Skin epidermis (tissue), 12 donors: ENCODE measurements at regions not wholly inside any gene's neighbourhood (a gene's known extent, or its start where the extent isn't known, plus 50 kb on each side); places are given as distances from the start of the nearest gene placed in this dataset.
A peak's percentile ranks its signal among the peaks of the same experiment; 100 is the strongest.
"Not testable (repeated sequence)": the region's sequence is repeated elsewhere in the genome, so short reads cannot be mapped to it uniquely, and the experiment has no call there.

Experiments
- H3K27ac ChIP-seq, 21 experiments: fragments of 200-600 bp; sonication (generic) in 11 of 21; one replicate each; pipeline ENCODE4 v1.5.0; 2020; ENCODE audit warnings: mild to moderate bottlenecking in 3 of 21, inconsistent platforms in 2 of 21, moderate library complexity in 2 of 21
- H3K4me3 ChIP-seq, 7 experiments: fragments of 200-600 bp; sonication (generic) in 2 of 7; one replicate each; pipeline ENCODE4 v1.5.0; 2020; ENCODE audit warnings: inconsistent platforms in 2 of 7, mild to moderate bottlenecking in 2 of 7, moderate library complexity in 1 of 7

DNA sequence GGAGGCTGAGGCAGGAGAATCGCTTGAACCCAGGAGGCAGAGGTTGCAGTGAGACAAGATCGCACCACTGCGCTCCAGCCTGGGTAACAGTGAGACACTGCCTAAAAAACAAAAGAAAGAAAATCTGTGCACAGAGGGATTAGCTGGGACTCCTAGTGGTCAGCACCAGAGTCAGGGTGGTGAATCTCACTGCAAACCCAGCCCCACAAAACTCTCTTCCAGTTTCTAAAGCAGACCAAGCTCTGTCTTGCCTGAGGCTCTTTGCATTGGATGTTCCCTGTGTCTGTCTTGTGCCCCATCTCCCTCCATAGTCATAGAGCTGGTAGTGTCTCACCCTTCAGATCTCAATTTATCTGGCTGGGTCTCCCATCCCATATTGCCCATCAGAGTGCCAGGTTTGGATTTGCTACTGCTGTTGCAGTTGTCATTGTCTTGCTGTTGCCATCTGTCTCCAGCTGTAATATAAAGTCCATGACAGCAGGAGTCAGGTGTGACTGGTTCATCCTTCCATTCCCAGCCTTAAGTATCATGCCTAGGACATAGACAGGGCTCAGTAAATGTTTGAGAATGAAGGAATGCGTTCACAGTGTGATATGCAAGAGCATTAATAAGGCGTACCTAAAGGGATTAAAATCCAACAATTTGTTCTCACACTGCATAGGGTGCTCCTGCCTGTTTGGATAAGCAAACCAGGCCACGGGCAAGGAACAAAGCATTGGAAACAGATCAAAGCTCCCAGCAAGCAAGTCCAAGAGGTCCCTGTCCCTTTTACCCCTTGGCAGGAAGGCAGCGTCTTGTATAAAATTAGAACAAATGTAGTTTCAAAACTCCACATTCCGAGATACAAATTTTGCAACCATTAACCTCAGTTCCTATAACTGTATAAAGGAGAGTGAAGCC lies 614.6 kb upstream of the CDH5 start:
- no peak overlapping the region for H3K27ac ChIP-seq
- no peak overlapping the region for H3K4me3 ChIP-seq

DNA sequence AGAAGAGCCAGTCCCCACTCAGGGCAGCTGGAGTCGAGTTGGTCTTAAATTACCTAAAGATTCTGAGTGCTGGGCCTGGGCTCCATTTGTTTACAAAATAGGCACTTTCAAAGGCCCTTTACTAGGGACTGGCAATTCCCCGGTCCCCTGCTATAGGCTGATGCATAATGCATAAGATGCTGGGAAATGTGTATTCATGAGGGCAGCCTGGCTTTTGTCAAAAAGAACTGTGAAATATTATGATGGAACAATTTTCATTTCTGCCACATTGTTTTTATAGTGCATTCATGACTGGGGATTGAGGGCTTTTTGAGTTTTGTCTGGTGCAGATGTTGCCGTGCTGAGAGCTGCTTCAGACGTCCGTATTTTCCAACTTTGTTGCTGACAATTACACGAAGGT lies 617.0 kb upstream of the CDH5 start:
- Histone ChIP-seq H3K4me3 (no peak overlapping the region), H3K27ac (no peak overlapping the region)

DNA sequence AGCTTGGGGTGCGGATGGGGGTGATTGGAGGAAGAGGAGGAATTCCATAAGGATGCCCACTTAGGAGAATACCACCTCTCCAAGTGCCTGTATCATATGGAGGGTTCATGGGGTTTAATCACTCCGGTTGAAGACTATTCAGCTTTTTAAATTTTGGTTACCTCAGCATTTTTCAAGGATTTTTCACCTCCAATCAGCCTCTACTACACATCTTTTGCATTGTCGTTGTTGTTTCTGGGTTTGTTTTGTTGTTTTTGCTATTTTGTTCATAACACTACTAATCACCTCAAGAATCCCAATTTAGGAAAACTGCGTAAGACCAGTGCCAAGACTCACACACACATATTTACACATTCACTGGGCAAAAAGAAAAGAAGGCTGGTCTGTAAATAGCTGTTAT lies 619.5 kb upstream of the CDH5 start:
- Histone ChIP-seq H3K27ac (no peak overlapping the region), H3K4me3 (no peak overlapping the region)

DNA sequence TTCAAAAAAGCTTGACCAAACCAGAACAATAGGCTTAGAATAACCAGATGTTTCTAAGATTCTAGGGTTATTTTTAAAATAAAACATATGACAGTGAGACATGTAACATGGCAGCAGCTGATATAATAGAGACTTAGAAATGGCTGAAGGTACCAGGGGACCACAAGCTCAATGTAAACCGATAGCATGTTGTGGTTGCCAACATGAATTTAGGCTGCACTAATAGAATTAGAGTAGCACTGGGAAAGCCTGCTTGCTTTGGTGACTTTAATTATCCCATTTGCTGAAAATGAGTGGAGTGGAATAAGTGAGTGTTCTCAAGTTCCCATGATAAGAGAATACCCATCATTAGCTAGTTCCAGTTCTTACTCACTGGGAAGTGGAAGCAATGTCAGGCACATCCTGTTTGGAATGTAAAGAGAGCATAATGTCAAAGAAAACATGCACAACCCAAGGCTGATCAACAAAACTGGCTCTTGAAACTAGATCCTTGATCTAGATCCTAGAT lies 621.2 kb upstream of the CDH5 start:
- no peak overlapping the region for H3K27ac ChIP-seq

DNA sequence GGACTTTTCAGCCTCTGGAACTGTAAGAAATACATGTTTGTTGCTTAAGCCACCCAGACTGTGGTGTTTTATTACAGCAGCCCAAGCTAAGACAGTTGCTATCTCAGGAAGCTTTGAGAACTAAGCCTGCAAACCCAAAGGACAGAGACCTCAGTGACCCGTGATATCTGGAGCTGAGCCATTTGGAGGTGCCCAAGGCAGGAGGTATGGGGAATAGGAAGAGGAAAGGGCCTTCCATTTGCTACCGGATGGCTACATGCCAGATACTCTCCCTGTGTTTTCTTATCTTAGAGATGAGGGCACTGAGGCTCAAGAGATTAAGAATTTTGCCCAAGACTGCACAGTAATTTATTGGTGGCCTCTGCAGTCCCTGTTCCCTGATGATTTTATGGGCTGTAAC lies 622.1 kb upstream of the CDH5 start:
- Histone ChIP-seq H3K27ac (no peak overlapping the region), H3K4me3 (no peak overlapping the region)

More for the DNA sequence above, 621.2 kb upstream of the CDH5 start:
- no peak overlapping the region for H3K4me3 ChIP-seq

DNA sequence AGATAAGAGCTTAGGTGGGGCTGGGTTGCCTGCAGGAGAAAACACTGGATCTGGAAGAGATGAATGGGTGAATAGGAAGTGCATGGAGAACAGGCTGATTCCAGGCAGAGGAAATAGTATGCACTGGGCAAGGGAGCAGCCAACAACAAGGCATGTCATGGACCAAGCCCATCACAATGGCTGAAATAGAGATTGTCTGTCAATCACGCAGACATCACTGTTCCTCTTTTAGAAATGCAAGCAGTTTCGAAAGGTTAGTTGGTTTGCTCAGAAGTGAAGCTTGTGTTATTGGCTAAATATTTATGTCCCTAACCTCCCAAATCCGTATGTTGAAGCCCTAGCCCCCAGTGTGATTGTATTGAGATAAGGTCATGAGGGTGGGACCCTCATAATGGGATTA lies 621.7 kb upstream of the CDH11 start:
- Histone ChIP-seq H3K27ac (no peak overlapping the region), H3K4me3 (no peak overlapping the region)

DNA sequence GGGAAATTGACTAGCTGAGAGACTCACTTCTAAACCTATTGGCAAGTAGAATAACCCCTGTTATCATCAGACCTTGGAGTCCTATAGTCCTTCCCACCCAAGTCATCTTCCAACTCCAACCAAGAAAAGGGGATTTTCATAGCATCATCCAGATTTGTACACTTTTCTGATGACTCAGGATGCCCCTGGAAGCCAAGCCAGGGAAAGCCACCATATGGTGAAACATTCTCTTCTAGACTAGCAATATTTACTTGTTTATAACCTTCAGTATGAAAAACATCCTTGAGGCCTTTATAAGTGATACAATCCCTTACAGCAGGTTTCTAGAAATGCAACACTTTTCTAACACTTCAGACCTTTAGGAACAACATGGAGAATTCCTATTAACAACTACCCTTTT lies 618.8 kb upstream of the CDH11 start:
- Histone ChIP-seq H3K4me3 (no peak overlapping the region), H3K27ac (no peak overlapping the region)

DNA sequence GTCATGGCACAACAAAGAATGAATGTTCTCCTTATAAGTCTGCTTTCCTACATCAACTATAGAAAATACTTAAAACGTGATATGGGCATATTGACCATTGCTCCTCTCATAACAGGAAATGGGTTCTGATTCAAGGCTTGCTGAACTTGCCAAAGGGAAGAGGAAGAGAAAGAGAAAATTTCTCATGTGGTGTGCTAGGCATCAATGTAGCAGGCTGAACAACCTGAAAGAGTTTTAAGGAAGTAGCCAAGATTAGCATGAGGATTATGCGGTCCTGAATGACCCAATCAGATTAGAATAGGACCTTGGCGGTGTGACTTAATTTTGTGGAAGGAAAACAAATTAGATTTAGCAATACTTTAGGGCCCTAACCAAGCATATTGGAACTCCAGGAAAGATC lies 617.7 kb upstream of the CDH11 start:
- no peak overlapping the region for H3K27ac ChIP-seq

DNA sequence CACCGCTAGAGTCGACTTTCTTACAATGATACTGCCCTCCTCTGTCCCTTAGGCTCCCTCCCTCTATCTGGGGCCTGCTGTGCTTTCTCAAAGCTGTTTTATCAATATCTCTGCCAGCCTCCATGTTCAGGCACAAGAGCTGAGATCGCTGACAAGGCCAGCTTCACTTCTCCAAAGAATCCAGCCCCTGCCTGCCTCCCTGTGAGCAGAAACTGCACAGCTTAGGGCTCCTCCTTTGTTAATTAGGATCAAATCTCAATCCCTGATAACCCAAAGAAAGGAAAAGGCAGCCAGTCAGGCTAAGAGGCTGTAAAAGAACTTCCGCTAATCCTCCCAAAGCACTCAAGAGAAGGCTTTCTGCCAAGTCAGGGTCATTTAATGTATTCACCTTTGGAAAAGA lies 616.0 kb upstream of the CDH11 start:
- Histone ChIP-seq H3K4me3 (no peak overlapping the region), H3K27ac (no peak overlapping the region)

More for the DNA sequence above, 617.7 kb upstream of the CDH11 start:
- no peak overlapping the region for H3K4me3 ChIP-seq

DNA sequence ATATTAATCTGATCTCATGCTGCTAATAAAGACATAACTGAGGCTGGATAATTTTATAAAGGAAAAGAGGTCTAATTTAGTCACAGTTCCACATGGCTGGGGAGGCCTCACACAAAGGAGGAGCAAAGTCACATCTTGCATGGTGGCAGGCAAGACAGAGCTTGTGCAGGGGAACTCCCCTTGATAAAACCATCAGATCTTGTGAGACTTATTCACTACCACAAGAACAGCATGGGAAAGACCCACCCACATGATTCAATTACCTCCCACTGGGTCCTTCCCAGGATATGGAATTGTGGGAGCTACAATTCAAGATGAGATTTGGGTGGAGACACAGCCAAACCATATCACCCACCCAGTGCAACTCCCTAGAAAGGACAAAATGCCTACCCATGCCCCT lies 613.8 kb upstream of the CDH11 start:
- not testable (repeated sequence) for H3K27ac ChIP-seq, H3K4me3 ChIP-seq

DNA sequence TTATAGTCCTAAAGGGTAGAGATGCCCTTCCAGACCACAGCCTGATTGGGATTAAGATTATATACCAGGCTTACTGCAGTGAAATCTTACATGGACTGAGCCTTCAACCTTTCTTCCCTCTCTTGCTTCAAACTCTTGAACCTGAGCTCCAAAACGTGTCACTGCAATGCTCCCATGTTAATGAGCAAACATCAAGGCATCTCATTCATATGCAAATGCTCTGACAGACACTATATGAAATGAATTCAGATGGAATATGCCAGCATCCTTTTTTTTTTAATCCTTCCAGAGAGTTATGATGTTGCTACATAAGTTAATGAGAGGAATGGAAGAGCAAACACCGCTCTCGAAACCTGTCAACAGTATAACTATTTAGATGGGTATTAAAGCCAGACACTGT lies 611.9 kb upstream of the CDH11 start:
- H3K27ac ChIP-seq, result peak overlapping the region in 1 of 21 experiments; percentile 6
- no peak overlapping the region for H3K4me3 ChIP-seq

DNA sequence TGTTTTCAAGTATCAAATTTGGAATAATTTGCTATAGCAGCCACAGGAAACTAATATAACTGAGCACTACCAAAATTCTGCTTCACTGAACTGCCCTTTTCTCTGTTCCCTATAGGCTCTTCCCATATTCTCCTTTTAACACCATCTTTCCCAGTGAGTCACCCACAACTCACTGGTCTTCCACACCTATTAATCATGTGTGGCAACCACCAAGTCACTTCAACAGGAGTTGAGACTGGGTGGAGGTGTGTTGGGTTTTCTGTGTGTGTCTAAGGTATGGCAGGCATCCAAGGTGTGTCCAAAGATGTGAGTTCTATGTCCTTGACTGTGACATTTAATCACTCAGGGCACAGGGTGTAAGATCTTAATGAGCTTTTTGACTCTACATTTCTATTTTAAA lies 610.0 kb upstream of the CDH11 start:
- no peak overlapping the region for H3K4me3 ChIP-seq

DNA sequence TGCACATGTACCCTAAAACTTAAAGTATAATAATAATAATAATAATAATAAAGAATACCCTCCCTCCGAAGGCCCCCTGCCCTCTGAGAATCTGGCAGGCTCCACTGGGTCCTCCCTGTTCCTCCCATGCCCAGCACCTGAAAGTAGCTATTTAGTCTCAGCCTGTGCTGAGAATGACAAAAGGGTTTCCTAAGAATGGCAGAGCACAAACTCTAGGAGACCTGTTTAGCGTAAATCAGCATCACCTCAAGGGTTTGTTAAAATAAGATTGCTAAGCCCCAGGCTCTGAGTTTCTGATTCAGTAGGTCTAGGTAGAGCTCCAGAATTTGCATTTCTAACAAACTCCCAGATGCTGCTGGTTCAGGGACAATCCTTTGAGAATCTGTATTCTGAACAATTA lies 606.8 kb upstream of the CDH11 start:
- no peak overlapping the region for H3K27ac ChIP-seq

More for the DNA sequence above, 610.0 kb upstream of the CDH11 start:
- no peak overlapping the region for H3K27ac ChIP-seq

DNA sequence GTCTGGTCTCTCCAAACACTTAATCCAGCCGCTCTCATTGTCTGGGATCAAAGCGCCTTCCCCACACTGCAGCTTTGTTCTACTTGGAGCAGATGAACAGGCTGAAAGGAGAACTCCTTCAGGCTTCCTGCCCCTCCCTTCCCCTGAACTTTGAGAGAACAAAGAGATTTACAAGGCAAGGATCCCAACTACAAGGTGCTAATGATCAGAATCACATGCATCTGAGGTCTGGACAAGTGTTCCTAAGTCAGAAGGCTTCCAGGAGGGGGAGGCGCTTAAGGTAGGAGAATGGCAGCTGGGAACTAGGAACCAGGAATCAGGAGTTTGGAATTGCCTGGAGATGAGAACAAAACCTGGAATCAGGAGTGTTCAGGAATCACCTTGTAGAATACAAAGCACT lies 606.3 kb upstream of the CDH11 start:
- no peak overlapping the region for H3K27ac ChIP-seq
- H3K4me3 ChIP-seq, result no peak overlapping the region

More for the DNA sequence above, 606.8 kb upstream of the CDH11 start:
- no peak overlapping the region for H3K4me3 ChIP-seq

DNA sequence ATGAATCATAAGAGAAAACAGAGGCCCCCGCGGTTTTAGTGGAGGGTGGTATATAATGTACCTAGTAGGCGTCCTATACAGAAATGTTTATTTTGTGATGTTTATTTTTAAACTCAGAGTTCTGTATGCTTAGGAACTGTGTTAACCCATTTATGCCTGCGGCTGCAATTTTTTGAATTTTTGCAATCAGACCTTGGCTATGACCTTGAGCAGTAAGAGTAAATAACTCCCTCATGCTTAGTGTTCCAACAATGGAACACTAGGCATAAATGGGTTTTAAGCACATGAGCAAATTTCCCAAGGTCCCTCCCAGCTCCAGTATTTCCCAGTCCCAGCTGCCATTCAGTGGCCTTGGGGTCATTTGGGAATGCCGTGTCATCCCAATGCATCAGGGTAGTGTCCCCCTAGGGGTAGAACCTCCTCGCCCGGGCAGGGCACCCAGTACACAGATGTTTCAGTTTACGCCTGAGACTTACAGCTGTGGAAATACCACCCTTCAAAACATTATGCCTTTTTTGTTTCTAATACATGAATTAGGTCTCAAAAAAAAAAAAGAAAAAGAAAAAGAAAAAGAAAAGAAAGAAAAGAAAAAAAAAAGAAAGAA lies 605.8 kb upstream of the CDH11 start:
- H3K27ac ChIP-seq, result peak overlapping the region in 1 of 21 experiments; percentile 37
- H3K4me3 ChIP-seq, result no peak overlapping the region

DNA sequence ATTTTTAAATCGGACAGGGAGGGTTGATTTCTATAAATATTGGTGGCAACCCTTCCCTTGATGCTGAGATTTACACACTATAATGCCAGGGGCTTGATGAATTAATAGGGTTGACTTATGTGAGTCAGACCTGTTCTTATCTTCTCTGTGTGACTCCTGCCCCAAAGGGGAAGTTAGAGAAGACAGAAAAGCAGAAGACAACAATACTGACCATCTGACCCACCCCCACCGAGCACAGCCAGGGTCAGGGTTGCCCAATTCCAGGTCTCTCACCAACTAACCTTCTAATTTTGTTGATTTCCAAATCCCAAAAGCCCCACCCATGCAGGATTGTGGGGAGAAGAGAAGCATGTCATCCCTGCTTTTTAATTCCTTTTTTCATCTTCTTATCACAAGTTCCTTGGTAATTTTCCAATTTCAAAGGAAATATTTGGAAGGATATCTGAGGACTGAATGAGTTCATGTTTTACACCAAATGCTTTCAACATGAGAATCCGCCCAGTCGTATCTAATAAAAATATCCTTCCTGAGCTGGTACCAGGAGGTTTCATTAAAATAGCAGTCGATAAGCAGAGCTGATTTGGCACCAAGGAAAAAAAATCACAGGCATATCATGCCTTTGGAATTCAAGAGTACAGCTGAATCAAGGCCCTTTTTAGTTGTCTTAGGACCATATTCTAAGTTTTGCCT lies 603.4 kb upstream of the CDH11 start:
- Histone ChIP-seq H3K27ac (no peak overlapping the region), H3K4me3 (no peak overlapping the region)

DNA sequence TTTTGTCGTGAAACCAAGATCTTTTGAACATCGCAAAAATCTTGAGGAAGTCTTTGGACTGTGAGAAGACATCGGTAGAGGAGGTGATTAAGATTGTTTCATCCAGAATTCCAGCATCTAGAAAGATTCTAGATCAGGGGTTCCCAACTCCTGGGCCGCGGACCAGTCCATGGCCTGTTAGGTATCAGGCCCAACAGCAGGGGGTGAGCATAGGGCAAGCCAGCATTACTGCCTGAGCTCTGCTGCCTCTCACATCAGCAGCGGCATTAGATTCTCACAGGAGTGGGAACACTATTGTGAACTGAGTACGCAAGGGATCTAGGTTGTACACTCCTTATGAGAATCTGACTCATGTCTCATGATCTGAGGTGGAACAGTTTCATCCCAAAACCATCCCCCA lies 600.6 kb upstream of the CDH11 start:
- no peak overlapping the region for H3K4me3 ChIP-seq

DNA sequence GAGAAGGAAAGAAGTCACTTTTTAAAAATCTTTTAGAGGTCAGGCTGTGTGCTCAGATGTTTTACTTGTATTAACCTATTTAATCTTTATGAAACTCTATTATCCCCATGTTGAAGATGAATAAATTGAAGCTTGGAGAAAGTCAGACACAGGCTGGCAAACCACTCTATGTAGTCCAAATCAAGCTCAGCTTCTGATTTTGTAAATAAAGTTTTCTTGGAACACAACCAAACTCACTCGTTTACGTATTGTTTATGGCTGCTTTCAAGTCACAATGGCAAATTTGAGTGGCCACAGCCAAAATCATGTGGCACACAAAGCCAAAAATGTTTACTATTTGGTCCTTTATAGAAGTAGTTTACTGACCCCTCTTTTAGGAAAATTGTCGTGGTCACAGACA lies 596.0 kb upstream of the CDH11 start:
- no peak overlapping the region for H3K4me3 ChIP-seq

More for the DNA sequence above, 600.6 kb upstream of the CDH11 start:
- no peak overlapping the region for H3K27ac ChIP-seq

DNA sequence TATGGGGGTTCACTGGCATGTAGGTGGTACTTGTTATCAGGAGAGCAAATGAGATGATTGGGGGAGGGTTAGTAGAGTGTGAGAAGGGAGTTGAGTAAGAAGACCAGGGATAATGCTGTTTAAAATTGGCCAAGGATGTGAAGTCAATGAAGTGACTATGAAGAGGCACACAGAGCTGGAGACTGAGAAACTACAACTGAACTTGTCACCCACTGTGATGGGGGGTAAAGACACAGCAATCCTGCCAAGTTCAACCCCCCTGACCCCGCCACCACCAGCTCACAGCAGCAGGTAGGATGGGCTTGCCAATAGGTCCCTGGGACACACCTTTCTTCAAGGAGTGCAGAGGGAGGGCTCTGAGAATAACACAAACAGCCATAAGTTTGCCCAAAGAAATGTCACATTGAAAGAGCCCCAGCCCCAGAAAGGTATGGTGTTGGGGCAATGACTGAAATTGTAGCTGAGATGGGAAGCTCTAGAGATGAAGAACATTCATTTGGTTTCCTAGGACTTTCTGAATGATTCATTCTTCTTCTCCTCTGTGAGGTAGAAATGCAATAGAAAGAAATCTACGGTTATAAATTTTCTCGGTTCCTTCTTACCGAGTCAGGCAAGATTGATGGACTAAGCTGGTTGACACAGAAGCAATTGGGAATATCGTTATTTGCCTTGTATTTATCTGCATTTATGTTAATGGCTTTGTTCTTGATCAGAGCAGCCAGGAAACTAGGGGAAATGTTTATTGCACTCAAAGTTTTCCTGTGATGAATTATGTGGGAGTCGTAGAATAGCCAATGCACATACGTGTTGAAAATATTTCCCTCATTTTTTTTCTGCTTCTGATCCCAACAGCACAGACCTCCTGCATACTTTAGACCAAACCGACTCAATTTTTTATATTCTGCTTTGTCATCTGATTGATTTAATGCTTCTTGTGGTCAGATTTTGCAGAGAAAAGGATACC lies 595.2 kb upstream of the CDH11 start:
- Histone ChIP-seq H3K27ac (no peak overlapping the region), H3K4me3 (no peak overlapping the region)

More for the DNA sequence above, 596.0 kb upstream of the CDH11 start:
- no peak overlapping the region for H3K27ac ChIP-seq
